CD14-positive monocyte (primary cell): ENCODE measurements at regions not wholly inside any gene's neighbourhood (a gene's known extent, or its start where the extent isn't known, plus 50 kb on each side); places are given as distances from the start of the nearest gene placed in this dataset.

ENCODE experiments used
- DNase-seq, 3 donors: peaks; one replicate each; pipeline ENCODE4 v3.0.0-alpha.2; 2011 to 2022
- H2AFZ ChIP-seq: 2 replicates; pipeline ENCODE4 v1.6.0; 2012; ENCODE audit warnings: mild to moderate bottlenecking, low read depth, low read length, inconsistent platforms; ENCODE audit not compliant: insufficient read depth, poor library complexity, severe bottlenecking
- H3K27ac ChIP-seq, 2 donors: 1 replicate in 1 of 2; 2 replicates in 1 of 2; pipeline ENCODE4 v1.5.1; 2012 to 2013; ENCODE audit warnings: low read length in 2 of 2, control low read depth in 1 of 2, inconsistent platforms in 1 of 2, low read depth in 1 of 2, mild to moderate bottlenecking in 1 of 2
- H3K27me3 ChIP-seq, 2 donors: one replicate each; pipeline versions ENCODE4 v1.6.0 to v1.6.1; 2011 to 2013; ENCODE audit warnings: low read length in 2 of 2; ENCODE audit not compliant: control insufficient read depth in 2 of 2, insufficient read depth in 2 of 2
- H3K36me3 ChIP-seq, 2 donors: replicated peaks in 1 of 2; 1 replicate in 1 of 2; 2 replicates in 1 of 2; pipeline versions ENCODE4 v1.5.1 to v1.6.1; 2012 to 2013; ENCODE audit warnings: low read length in 2 of 2, control low read depth in 1 of 2, inconsistent platforms in 1 of 2, mild to moderate bottlenecking in 1 of 2; ENCODE audit not compliant: insufficient read depth in 2 of 2, control insufficient read depth in 1 of 2
- H3K4me1 ChIP-seq, 2 donors: 1 replicate in 1 of 2; 2 replicates in 1 of 2; pipeline versions ENCODE4 v1.5.1 to v1.6.1; 2012 to 2013; ENCODE audit warnings: low read length in 2 of 2, control low read depth in 1 of 2, inconsistent platforms in 1 of 2, mild to moderate bottlenecking in 1 of 2, moderate library complexity in 1 of 2; ENCODE audit not compliant: insufficient read depth in 2 of 2, control insufficient read depth in 1 of 2
- H3K4me2 ChIP-seq: replicated peaks from 2 replicates; pipeline ENCODE3; 2012; ENCODE audit warnings: low read length, moderate library complexity, mild to moderate bottlenecking; ENCODE audit not compliant: poor library complexity, severe bottlenecking; ENCODE audit errors: extremely low read depth
- H3K4me3 ChIP-seq, 3 experiments: fragments of 200-600 bp in 1 of 3; sonication (generic) in 1 of 3; replicated peaks in 1 of 3; 1 replicate in 2 of 3; 2 replicates in 1 of 3; pipeline ENCODE4 v1.5.1; 2011 to 2013; ENCODE audit warnings: low read length in 3 of 3, mild to moderate bottlenecking in 3 of 3, control low read depth in 2 of 3, low read depth in 2 of 3, inconsistent platforms in 1 of 3, moderate library complexity in 1 of 3
- H3K79me2 ChIP-seq: 2 replicates; pipeline ENCODE4 v1.6.0; 2012; ENCODE audit warnings: mild to moderate bottlenecking, control low read depth, inconsistent platforms, low read length, moderate library complexity; ENCODE audit not compliant: insufficient read depth
- H3K9ac ChIP-seq: 2 replicates; pipeline ENCODE4 v1.6.0; 2017; ENCODE audit warnings: low read length, mild to moderate bottlenecking; ENCODE audit not compliant: insufficient read depth, poor library complexity, severe bottlenecking
- H3K9me3 ChIP-seq, 2 donors: replicated peaks in 1 of 2; 1 replicate in 1 of 2; 2 replicates in 1 of 2; pipeline versions ENCODE4 v1.5.1 to v1.6.1; 2012 to 2013; ENCODE audit warnings: low read length in 2 of 2, control low read depth in 1 of 2; ENCODE audit not compliant: control insufficient read depth in 1 of 2, insufficient read depth in 1 of 2
- H4K20me1 ChIP-seq: 2 replicates; pipeline ENCODE4 v1.6.0; 2012; ENCODE audit warnings: mild to moderate bottlenecking, low read length, control low read depth, moderate library complexity; ENCODE audit not compliant: insufficient read depth
- H3K27ac Mint-ChIP-seq, 7 donors: one replicate each; pipeline ENCODE4 v1.8.0; 2020; ENCODE audit warnings: mild to moderate bottlenecking in 7 of 7, mixed read lengths in 7 of 7, moderate library complexity in 6 of 7, inconsistent platforms in 2 of 7
- H3K27me3 Mint-ChIP-seq, 3 donors: one replicate each; pipeline ENCODE4 v1.8.0; 2021 to 2022; ENCODE audit warnings: low read depth in 3 of 3, mild to moderate bottlenecking in 3 of 3, mixed read lengths in 3 of 3, moderate library complexity in 3 of 3, inconsistent platforms in 1 of 3
- H3K36me3 Mint-ChIP-seq, 2 donors: one replicate each; pipeline ENCODE4 v1.8.0; 2020; ENCODE audit warnings: mixed read lengths in 2 of 2, inconsistent platforms in 1 of 2, mild to moderate bottlenecking in 1 of 2
- H3K4me1 Mint-ChIP-seq: one replicate; pipeline ENCODE4 v1.8.0; 2020; ENCODE audit warnings: mild to moderate bottlenecking, mixed read lengths
- H3K4me3 Mint-ChIP-seq, 2 donors: one replicate each; pipeline ENCODE4 v1.8.0; 2020; ENCODE audit warnings: mild to moderate bottlenecking in 2 of 2, mixed read lengths in 2 of 2, moderate library complexity in 1 of 2
- H3K9me3 Mint-ChIP-seq, 7 donors: one replicate each; pipeline ENCODE4 v1.8.0; 2020 to 2022; ENCODE audit warnings: mixed read lengths in 7 of 7, mild to moderate bottlenecking in 6 of 7, moderate library complexity in 6 of 7, inconsistent platforms in 2 of 7
- WGBS: methylation state at CpG from one replicate; pipeline ENCODE4 v1.1.5; 2013; ENCODE audit warnings: missing lambda C conversion rate; ENCODE audit not compliant: insufficient coverage; 5-methylcytosine and 5-hydroxymethylcytosine counted together
- intact Hi-C, 2 donors: fragments of 100-400 bp; cut with micrococcal nuclease; formaldehyde crosslinking; loops; one replicate each; pipeline versions ENCODE4 v1.15.0 to v1.15.1; 2023
- TF ChIP-seq, protein P1 (sequence below): fragments of 200-600 bp; IDR thresholded peaks from one replicate; pipeline ENCODE4 v1.8.0; 2022; ENCODE audit warnings: antibody characterized with exemption, mild to moderate bottlenecking

- H4K20me1 ChIP-seq: no peaks in the 10 kb centered on the region
- peaks cover 0 to 4% (median 0%) of the 10 kb centered on the region in 7 donors for H3K9me3 Mint-ChIP-seq
- intact Hi-C loops: no loop called here
- no peak overlapping the region for H3K9ac ChIP-seq
- no peak overlapping the region for H3K4me3 Mint-ChIP-seq
- no peak overlapping the region for H3K27ac ChIP-seq
- no peak overlapping the region for H3K4me3 ChIP-seq
- no peaks in the 10 kb centered on the region for H3K36me3 ChIP-seq
- no peaks in the 10 kb centered on the region for H3K27me3 ChIP-seq
- H3K4me1 Mint-ChIP-seq: peaks cover 42% of the 10 kb centered on the region
- H3K4me1 ChIP-seq: peaks cover 38 to 39% of the 10 kb centered on the region in 2 donors
- H3K36me3 Mint-ChIP-seq: no peaks in the 10 kb centered on the region
- DNase-seq: no peak
- no peak overlapping the region for H2AFZ ChIP-seq
- H3K9me3 ChIP-seq: no peaks in the 10 kb centered on the region
- peaks cover 0 to 12% (median 0%) of the 10 kb centered on the region in 3 donors for H3K27me3 Mint-ChIP-seq
- no peaks in the 10 kb centered on the region for H3K79me2 ChIP-seq
- TF ChIP-seq, protein P1, sequence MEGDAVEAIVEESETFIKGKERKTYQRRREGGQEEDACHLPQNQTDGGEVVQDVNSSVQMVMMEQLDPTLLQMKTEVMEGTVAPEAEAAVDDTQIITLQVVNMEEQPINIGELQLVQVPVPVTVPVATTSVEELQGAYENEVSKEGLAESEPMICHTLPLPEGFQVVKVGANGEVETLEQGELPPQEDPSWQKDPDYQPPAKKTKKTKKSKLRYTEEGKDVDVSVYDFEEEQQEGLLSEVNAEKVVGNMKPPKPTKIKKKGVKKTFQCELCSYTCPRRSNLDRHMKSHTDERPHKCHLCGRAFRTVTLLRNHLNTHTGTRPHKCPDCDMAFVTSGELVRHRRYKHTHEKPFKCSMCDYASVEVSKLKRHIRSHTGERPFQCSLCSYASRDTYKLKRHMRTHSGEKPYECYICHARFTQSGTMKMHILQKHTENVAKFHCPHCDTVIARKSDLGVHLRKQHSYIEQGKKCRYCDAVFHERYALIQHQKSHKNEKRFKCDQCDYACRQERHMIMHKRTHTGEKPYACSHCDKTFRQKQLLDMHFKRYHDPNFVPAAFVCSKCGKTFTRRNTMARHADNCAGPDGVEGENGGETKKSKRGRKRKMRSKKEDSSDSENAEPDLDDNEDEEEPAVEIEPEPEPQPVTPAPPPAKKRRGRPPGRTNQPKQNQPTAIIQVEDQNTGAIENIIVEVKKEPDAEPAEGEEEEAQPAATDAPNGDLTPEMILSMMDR: no peak
- H3K27ac Mint-ChIP-seq: no peak overlapping the region
- no peak overlapping the region for H3K4me2 ChIP-seq
- WGBS: no CpG with 5 or more reads among the region's 5 CpGs
These were observed 99.9 kb upstream of the KLHL13 start for GRCh38 chrX:118216509-118216908.

- H3K36me3 Mint-ChIP-seq: no peaks in the 10 kb centered on the region
- H2AFZ ChIP-seq: no peak overlapping the region
- no peaks in the 10 kb centered on the region for H3K27me3 ChIP-seq
- no peaks in the 10 kb centered on the region for H3K79me2 ChIP-seq
- H3K4me2 ChIP-seq: no peak overlapping the region
- H3K4me3 Mint-ChIP-seq: no peak overlapping the region
- DNase-seq: no peak
- no peak overlapping the region for H3K27ac ChIP-seq
- intact Hi-C loops: no loop called here
- WGBS: 97% methylated on average over 3 of the region's 5 CpGs
- H3K4me3 ChIP-seq: no peak overlapping the region
- no peak overlapping the region for H3K27ac Mint-ChIP-seq
- no peaks in the 10 kb centered on the region for H3K36me3 ChIP-seq
- peaks cover 26% of the 10 kb centered on the region for H3K4me1 Mint-ChIP-seq
- peaks cover 0 to 6% (median 0%) of the 10 kb centered on the region in 3 donors for H3K27me3 Mint-ChIP-seq
- H4K20me1 ChIP-seq: no peaks in the 10 kb centered on the region
- no peak overlapping the region for H3K9ac ChIP-seq
- peaks cover 0 to 4% (median 0%) of the 10 kb centered on the region in 7 donors for H3K9me3 Mint-ChIP-seq
- peaks cover 23 to 24% of the 10 kb centered on the region in 2 donors for H3K4me1 ChIP-seq
- H3K9me3 ChIP-seq: no peaks in the 10 kb centered on the region
- TF ChIP-seq, protein P1: no peak
These were observed 101.5 kb upstream of the KLHL13 start for GRCh38 chrX:118218079-118218478.
